ENCODE measurements at regions not wholly inside any gene's neighbourhood (a gene's known extent, or its start where the extent isn't known, plus 50 kb on each side); places are given as distances from the start of the nearest gene placed in this dataset.
"Not testable (repeated sequence)": the region's sequence is repeated elsewhere in the genome, so short reads cannot be mapped to it uniquely, and the experiment has no call there.

GRCh38 chr1:194407238-194407637 lies 1220.8 kb upstream of the B3GALT2 start:
- not testable (repeated sequence) for TF ChIP-seq CTCF (IDR thresholded peaks at IDR 0.05; ENCODE audit: borderline replicate concordance, extremely low read depth, low read length, poor library complexity, severe bottlenecking); EZH2 (IDR thresholded peaks at IDR 0.05; ENCODE audit: borderline replicate concordance, low read depth, low read length, severe bottlenecking)
